ENCODE measurements at regions not wholly inside any gene's neighbourhood (a gene's known extent, or its start where the extent isn't known, plus 50 kb on each side); places are given as distances from the start of the nearest gene placed in this dataset.

DNA sequence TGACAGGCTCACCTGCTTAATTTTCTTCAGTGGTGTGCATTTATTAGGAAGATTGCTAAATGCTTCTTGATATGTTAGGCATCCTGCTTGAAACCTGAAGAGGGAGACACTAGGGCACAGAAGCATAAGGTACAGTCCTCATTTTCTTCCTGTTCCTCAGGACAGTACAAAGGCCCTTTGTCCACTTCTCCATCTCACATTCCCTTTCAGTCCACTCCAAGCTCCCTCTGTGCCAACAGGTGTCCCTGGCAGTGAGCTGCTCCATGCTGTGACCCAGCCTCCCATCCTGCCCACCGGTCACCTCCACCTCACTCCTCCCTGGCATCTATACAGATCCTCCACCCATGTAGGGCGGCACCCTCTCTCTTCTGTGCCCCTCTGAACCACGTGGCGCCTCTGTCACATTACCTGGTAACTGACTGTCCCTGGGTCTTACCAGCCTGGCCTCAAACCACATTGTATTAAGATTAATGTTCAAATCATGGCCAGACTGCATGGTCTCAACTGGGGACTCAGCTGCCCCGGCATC lies 162.8 kb downstream of the VAPA start:
- no peak for TF ChIP-seq CTCF (IDR thresholded peaks at IDR 0.05)
- no peak for TF ChIP-seq EP300 (IDR thresholded peaks at IDR 0.05; ENCODE audit: low read depth)
